ENCODE measurements at regions not wholly inside any gene's neighbourhood (a gene's known extent, or its start where the extent isn't known, plus 50 kb on each side); places are given as distances from the start of the nearest gene placed in this dataset.

DNA sequence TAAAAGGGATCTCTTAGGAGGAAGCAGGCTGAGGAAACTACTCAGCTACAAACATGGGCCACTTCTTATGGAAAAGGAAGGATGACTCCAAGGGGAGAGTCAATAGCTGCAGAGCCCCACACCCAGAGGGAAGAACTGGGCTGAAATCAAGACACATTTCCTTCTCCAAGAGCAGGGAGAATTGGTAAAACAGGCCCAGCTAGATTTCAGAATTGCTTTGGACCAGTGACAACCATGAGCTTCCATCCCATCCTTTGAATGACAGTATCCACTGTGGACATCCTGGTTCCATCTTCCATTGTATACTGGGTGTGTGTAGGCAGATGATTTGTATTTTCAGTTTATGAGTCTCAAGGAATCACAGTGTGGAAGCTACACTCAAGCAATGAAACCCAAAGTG, 267.5 kb downstream of the IRF8 start:
- no peak for DNase-seq

GRCh38 chr16:86167061-86167460, 268.1 kb downstream of the IRF8 start:
- no peak for DNase-seq

DNA sequence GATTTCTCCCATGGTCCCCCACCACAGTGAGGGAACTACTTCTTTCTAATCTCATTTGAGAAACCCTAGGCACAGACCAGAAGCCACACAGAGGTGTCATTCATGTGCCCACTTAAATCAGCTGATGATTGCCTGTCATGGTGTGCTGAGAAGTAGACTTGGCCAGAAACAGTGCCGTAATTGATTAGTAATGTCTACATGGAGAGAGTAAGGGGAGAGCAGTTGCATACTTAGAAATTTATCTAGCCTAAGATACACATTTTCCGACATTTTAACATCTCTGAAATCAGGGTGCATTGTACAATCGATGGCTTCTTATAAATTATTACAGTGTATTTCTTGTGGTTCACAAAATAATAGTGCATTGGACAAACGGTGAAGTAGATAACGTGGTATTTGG, 271.8 kb downstream of the IRF8 start:
- no peak for DNase-seq

DNA sequence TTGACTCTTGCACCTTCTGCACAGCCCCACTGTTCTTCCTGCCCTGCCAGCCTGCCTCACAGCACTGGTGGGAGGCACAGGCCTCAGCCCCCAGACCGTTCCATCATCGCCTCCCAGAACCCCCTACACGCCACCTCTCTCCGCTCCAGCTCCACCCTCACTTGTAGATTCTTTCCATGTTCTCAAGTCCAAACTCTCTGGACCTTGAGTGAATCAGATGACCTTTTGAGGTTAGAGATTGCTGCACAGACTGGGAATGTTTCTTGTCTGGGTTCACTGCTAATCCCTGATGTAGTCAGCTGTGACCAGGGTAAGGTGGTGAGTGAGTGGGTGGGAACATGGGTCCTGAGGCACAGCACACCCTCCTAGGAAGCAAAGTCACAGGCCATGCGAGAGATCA, 272.4 kb downstream of the IRF8 start:
- no peak for DNase-seq

DNA sequence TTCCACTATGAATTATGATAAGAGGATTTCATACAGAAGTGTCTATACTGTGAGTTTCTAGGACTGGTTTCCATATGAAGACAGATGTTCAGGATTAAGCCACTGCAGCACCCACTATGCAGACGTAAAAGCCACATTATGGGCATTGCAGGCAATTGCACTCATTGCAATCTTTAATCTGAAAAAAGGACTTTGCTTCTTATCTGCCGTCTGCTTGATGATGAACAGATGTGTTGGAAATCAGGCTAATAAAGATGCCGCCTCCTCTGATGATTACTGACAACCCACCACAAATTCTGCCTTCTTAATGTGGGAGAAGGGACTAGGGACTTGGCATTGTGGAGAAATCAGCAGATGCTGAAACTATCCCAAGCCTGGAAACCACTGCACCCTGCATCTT, 276.9 kb downstream of the IRF8 start:
- no peak for DNase-seq

DNA sequence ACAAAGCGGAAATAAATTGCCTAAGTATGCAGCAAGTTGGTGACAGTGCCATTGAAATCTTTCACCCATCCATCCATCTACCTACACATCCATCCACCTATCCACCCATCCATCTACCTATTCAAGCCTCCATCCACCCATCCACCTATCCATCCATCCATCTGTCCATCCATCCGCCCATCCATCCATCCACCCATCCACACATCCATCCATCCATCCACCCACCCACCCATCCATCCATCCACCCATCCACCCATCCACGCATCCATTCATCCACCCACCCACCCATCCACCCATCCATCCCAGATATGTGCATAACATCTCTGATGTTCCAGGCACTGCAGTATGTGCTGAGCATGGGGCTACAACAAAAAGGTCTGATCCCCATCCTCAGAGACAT, 277.5 kb downstream of the IRF8 start:
- DNase-seq, result no peak

DNA sequence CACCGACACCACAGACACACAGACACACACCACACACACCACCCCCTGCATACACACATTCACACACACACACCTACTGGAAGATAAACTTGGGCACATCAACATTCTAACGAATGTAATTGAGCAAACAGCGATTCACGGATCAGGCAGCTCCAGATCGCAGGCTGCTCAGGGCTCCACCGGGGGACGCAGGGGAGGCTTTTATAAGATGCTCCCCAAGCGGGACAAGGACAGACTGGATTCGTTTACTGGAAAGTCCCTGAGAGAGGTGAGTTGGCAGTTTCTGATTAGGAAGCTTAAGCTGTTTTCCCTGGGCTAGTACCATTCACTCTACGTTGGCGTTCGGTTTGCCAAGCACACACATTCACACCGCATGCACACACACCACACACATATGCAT, 281.3 kb downstream of the IRF8 start:
- no peak for DNase-seq

- no peak for DNase-seq
These were observed 281.8 kb downstream of the IRF8 start for GRCh38 chr16:86180780-86181179.

DNA sequence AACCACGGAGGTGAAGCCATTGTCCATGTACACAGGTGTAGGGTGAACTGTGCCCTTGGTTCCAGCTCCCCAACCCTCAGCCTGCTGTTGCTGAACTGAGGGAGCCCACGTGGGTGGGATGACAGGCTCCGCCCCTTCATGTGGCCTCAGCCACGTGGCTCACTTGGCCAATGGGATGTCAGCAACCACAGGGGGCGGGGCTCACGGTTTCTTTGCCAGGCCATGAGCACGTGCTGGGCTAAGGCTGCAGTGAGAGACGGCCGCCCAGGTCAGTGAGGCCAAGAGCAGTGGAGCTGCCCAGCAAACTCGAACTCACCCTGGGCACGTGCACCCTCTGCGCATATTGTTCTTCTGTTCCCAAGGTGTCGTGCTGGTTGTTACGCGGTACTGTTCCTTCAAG, 282.6 kb downstream of the IRF8 start:
- DNase-seq, result no peak

GRCh38 chr16:86184185-86184584, 285.2 kb downstream of the IRF8 start:
- no peak for DNase-seq

DNA sequence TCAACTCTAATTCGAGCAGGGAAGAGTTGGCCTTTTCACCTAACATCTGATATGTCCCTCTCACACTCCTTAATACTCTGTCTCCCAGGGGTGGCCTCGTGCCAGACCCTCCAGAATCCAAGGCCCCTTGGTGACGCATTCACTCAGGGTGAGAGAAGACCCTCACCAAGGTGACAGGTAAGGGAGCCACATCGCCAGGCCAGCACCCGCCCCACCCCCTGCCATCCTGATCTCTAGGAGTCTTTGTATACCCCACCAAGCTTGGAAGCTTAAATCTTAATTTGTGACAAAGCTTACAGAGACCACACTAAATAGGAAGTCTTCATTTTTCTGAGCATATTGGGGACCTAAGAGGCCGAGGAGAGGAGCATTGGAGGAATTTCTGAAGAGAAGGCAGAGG, 286.1 kb downstream of the IRF8 start:
- no peak for DNase-seq

DNA sequence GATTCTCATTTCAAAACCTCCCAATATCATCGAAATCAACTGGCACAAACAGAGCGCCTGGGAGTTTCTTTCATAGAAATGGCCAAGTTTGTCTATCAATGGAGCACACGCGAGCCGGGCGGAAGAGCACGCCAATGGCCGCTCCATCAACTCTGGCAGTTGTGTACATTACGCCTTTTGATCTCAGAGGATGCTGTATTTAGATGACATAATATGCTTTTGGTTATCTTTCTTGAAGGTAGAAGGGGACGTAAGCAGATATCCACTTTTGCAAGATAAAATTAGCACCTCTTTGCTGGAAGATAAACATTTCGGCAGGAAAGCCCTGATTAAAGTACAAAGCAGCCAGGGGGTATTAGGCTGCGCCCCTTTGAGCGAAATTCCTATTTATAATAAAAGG, 287.4 kb downstream of the IRF8 start:
- no peak for DNase-seq

DNA sequence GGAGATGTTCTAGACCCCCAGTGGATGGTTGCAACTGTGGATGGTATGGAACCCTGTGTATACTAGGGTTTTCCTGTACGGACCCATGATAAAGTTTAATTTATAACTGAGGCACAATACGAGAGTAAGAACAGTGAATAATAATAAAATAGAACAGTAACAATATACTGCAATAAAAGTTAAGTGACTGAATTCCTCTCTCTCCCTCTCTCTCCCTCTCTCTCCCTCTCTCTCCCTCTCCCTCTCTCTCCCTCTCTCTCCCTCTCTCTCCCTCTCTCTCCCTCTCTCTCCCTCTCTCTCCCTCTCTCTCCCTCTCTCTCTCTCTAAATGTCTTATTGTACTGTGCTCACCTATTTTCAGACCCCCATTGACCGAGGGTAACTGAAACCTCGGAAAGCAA, 291.0 kb downstream of the IRF8 start:
- no peak for DNase-seq

DNA sequence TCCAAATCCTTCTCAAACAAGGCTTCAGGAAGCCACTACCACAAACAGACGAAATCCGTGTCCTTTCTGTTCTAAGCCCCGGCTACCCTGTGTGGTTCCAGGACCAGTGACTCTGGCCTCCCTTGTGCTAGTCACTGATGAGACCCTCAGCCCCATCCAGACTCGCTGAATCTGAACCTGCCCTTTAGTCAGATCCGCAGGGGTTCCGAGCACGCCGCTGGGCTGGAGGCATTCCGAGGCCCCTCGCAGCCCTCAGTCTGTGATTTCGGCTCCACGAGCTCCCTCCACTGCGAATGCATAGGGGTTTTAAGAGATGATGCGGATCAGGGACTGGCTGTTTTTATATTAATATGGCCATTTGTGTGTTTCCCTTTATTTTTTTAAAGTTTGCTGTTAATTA, 292.7 kb downstream of the IRF8 start:
- no peak for DNase-seq

DNA sequence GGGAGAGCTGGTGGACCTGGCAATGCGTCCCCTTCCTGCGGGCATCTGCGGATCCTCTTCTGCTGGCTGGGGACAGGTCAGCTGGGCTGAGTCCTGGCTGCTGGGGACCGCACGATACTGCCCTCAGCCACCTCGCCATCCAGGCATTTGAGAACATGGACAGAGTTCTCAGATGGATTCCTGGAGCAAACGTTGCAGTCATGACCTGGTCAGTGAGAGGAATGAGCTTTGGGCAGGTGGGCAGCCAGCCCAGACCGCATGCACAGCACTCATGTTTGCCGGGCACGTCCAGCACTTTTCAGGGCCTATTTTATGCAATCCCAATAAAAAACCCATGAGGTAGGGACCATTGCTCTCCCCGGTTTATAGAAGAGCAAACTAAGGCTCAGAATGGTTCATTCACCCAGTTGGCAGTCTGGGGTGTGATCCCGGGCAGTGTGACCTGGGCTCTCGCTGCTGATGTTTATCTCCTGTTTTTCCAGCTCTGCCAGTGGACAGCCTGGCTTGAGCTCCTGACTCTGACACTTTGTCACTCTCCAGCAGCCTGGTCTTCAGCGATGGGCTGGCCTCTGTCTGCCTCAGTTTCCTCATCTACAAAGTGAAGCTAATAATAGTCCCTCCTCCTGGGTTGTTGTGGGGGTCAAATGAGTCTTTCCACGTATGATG, 294.7 kb downstream of the IRF8 start:
- no peak for DNase-seq

DNA sequence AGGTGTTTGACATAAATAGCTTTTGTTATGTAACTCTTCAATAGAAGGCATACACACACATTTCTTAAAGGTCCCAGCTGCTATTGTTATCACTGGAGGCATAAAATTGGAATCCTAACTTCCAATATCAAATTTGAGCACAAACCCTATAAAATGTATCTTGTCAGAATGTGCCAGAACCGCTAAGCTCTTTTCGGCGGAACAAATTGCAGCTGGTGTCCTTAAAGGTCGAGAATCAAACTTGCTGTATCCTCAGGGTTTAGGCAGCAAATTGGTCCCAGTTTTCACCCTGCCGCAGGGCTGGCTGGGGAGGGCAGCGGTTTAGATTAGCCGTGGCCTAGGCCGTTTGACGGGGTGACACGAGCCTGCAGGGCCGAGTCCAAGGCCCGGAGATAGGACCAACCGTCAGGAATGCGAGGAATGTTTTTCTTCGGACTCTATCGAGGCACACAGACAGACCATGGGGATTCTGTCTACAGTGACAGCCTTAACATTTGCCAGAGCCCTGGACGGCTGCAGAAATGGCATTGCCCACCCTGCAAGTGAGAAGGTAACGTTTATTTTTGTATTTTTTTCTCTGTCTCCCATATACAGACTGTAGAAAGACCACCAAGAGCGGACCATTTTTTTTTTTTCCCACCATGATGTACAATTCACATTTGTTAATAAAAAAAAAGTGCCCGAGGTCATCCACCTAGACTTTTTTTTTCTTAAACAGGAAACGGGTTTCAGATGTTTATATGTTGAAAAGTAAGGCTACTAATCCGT, 297.1 kb downstream of the IRF8 start:
- no peak for DNase-seq

- DNase-seq, result no peak
These were observed 297.9 kb downstream of the IRF8 start for GRCh38 chr16:86196687-86197391.

- no peak for DNase-seq
These were observed 299.5 kb downstream of the IRF8 start for GRCh38 chr16:86198206-86199118.

DNA sequence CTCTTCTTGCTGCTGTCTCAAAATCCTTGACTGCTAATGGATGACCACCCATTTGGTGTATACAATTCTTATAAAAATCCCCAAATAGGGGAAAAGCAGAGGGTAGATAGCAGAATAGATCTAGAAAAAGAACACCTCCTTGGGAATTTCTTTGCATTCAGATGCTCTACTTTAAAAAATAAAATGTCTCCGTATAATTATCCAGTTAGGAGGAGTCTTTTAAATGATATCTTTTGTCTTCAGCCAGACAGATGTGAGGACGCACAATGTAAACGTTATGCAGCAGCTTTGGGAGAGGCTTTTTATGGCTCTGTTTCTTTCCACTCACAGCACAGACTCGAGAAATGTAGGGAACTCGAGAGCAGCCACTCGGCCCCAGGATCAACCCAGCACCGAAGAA, 300.2 kb downstream of the IRF8 start:
- no peak for DNase-seq

DNA sequence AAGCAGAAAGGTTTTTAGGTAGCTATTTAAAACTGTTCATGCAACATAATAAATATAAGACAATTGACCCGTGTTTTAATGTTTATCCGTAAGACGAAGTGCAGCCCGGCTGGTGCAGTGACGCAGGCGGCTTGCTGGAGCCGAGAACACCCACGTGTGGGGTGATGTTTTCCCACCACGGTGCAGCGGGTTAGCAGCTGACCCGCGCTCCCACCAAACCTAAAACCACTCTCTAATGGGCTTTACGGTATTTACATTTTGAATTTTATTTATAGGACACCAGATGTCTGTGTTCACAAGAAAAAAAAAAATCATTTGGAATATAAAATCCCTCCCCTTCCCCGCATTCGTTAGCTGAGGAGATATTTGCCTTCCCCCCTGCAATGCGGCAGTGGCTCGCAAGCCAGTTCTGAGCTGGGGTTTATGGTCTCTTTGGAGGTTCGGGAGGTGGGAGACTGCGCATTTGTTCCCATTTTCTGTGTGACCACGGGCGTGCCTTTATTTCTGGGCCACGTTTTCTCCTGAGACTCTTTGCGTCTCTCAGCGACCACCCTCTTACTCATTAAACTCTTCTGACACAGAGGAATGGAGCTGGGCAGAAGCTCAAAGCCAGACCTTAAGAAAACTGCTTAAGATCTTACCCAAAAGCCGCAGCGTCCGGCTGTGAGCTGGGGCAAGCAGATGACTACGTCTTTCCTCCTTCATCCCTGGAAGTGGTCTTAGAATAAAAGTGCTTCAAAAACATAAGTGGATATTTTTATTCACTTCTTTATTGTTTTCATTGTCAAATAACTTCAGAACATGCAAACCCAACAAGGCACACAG, 301.1 kb downstream of the IRF8 start:
- DNase-seq, result no peak

GRCh38 chr16:86200722-86201121, 301.8 kb downstream of the IRF8 start:
- DNase-seq, result no peak

DNA sequence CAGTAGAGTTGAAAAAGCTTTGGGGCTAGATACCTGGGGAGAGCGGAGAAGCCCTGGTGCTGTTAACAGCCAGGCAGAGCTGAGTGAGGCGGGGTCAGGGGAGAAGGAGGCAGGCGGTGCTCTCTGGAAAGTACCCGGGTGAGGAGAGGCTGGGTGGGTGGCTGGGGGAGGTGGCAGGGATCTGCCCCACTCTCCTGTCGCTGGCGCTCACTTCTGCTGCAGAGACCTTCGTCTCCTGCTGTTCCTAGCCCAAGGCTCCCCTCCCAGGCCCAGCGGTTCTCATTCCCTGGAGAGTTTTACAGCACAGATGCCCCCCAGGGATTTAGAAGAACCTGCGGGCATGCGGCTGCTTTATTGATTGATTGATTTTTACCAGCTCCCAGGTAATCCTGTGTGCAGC, 302.8 kb downstream of the IRF8 start:
- no peak for DNase-seq
